Esophagus muscularis mucosa (tissue), 3 donors: ENCODE measurements at regions not wholly inside any gene's neighbourhood (a gene's known extent, or its start where the extent isn't known, plus 50 kb on each side); places are given as distances from the start of the nearest gene placed in this dataset.

Source experiments
- POLR2A ChIP-seq: fragments of 450-650 bp; IDR thresholded peaks from one replicate; pipeline ENCODE4 v1.6.1; 2017; ENCODE audit warnings: antibody characterized with exemption, moderate library complexity, mild to moderate bottlenecking, low read depth
- TF ChIP-seq, protein P1 (sequence below), 3 experiments: fragments of 200-600 bp in 2 of 3; fragments of 450-650 bp in 1 of 3; sonication (generic) in 2 of 3; IDR thresholded peaks; one replicate each; pipeline ENCODE4 v1.5.1; 2017 to 2019; ENCODE audit warnings: antibody characterized with exemption in 3 of 3, mild to moderate bottlenecking in 2 of 3, moderate library complexity in 1 of 3

DNA sequence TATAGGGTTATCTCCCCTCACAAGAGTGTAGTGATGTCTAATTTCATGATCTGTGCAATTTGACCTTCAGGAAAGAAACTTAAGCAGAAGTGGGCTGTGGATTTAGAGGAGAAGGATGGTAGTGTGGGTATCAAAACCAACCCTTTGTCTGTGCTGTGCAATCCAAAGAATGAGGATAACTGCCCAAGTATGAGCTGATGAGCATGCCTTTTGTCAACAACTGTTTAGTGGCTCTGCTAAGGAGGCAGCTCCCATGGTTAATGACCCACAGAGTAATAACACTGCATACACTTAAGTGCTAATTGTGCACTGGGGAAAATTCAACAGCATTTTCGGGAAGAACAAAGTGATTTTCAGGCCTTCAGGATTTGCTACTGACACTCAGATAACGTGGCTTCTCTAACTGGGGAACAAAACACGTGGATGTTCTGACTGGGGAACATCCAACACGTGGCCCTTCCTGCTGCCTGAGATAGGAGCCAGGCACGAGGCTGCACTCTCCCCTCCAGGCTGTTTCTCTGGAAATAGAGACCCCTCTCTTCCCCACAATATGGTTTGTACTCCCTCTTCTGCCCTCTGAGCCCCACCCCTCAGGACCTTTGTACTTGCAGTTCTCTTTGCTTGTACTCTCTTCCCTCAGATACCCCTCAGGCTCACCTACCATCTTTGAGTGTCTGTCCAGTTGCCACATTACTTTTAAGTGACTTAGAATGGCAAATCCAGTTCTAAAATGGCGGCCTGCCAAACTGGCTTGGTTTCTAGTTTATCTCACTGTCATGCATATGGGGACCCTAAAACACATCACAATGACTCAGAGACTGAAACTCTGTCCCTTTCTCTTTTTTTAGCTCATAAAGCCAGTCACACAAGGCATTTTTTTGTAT is 234.9 kb upstream of the POU2AF2 start:
- TF ChIP-seq, protein P1, sequence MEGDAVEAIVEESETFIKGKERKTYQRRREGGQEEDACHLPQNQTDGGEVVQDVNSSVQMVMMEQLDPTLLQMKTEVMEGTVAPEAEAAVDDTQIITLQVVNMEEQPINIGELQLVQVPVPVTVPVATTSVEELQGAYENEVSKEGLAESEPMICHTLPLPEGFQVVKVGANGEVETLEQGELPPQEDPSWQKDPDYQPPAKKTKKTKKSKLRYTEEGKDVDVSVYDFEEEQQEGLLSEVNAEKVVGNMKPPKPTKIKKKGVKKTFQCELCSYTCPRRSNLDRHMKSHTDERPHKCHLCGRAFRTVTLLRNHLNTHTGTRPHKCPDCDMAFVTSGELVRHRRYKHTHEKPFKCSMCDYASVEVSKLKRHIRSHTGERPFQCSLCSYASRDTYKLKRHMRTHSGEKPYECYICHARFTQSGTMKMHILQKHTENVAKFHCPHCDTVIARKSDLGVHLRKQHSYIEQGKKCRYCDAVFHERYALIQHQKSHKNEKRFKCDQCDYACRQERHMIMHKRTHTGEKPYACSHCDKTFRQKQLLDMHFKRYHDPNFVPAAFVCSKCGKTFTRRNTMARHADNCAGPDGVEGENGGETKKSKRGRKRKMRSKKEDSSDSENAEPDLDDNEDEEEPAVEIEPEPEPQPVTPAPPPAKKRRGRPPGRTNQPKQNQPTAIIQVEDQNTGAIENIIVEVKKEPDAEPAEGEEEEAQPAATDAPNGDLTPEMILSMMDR (IDR thresholded peaks at IDR 0.05) = no peak
- TF ChIP-seq POLR2A = no peak
